ENCODE measurements at regions not wholly inside any gene's neighbourhood (a gene's known extent, or its start where the extent isn't known, plus 50 kb on each side); places are given as distances from the start of the nearest gene placed in this dataset.

DNA sequence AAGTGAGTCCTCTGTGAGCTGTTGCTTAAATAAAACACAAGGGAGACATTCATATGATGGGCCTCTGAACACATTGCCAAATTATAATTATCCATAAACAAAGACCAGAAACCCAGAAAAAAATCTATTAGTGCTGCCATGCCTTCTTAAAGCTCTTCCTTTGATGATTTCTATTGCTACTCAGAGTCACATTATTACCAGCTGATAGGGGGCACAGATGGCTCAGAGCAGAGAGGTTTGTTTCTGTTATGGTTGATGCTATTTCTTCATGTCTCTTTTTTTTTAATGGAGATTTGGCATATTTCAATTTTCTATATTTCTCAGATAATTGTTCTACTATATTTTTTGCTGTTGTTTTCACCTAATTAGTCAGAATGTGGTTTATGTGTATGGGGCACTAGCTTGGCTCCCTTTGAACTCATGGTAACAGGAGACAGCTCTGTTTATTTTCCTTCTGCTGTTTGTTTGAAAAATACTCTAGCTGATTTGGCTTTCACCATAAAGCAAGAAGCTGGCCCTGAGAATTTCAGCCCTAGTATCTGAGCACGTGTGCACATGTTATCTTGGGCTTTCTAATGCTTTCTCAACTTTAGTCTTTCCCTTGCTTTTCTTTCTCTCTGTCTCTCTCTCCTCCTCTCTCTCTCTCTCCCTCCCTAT, 568.8 kb downstream of the PPARGC1A start:
- ChIA-PET POLR2A (ENCODE audit: unreplicated experiment) (no interaction called here), CTCF (no interaction called here)
- no peak overlapping the region for H3K4me2 ChIP-seq (ENCODE audit: low read depth, low read length)
- in situ Hi-C loops (cut with MboI; ENCODE audit: low sequenced_read_pairs), result no loop called here
- no peak overlapping the region for H2AK5ac ChIP-seq (ENCODE audit: low read depth, low read length)
- intact Hi-C loops (cut with micrococcal nuclease), result no loop called here
- H2AFZ ChIP-seq (replicated peaks; ENCODE audit: low read length, poor library complexity), result no peak overlapping the region
- H2BK120ac ChIP-seq (ENCODE audit: low read depth, low read length), result no peak overlapping the region
- BruUV-seq (replicated peaks), result no TSS peak
- ATAC-seq (ENCODE audit: low read depth) (no peak), DNase-seq (no peak)
- no peak overlapping the region for H2BK20ac ChIP-seq (ENCODE audit: low read depth, low read length)
- H2BK15ac ChIP-seq (ENCODE audit: low read depth, low read length), result no peak overlapping the region
- H3K36me3 ChIP-seq (ENCODE audit: control insufficient read depth, insufficient read depth, low read length), result no peaks in the 10 kb centered on the region
- no peak overlapping the region for H3K18ac ChIP-seq (ENCODE audit: low read depth, low read length)
- H3K14ac ChIP-seq (replicated peaks; ENCODE audit: low read depth, low read length), result no peak overlapping the region
- H3K27ac ChIP-seq (ENCODE audit: insufficient read depth, low read length), result no peak overlapping the region
- no peak overlapping the region for H3K56ac ChIP-seq (ENCODE audit: extremely low read depth, insufficient read depth, low read length)
- H3K9ac ChIP-seq (ENCODE audit: low read depth, low read length), result no peak overlapping the region
- H3K4me1 ChIP-seq (ENCODE audit: control insufficient read depth, insufficient read depth, low read length), result no peaks in the 10 kb centered on the region
- no peaks in the 10 kb centered on the region for H3K79me1 ChIP-seq (ENCODE audit: low read depth in 1 of 2, low read length in 2 of 2)
- no peaks in the 10 kb centered on the region for H4K20me1 ChIP-seq (ENCODE audit: insufficient read depth, low read length)
- H4K91ac ChIP-seq (ENCODE audit: insufficient read depth, low read depth, low read length), result no peak overlapping the region
- no peak overlapping the region for H3K23ac ChIP-seq (ENCODE audit: low read depth, low read length)
- TF ChIP-seq FOS (IDR thresholded peaks at IDR 0.05; ENCODE audit: low read depth, low read length) (no peak), MAFK (IDR thresholded peaks at IDR 0.05; ENCODE audit: low read depth, low read length) (no peak), BHLHE40 (IDR thresholded peaks at IDR 0.05; ENCODE audit: low read depth, low read length) (no peak), MAZ (IDR thresholded peaks at IDR 0.05; ENCODE audit: borderline replicate concordance, low read depth, low read length) (no peak), SMC3 (IDR thresholded peaks at IDR 0.05; ENCODE audit: low read depth, low read length) (no peak)
- TF ChIP-seq, protein P1, sequence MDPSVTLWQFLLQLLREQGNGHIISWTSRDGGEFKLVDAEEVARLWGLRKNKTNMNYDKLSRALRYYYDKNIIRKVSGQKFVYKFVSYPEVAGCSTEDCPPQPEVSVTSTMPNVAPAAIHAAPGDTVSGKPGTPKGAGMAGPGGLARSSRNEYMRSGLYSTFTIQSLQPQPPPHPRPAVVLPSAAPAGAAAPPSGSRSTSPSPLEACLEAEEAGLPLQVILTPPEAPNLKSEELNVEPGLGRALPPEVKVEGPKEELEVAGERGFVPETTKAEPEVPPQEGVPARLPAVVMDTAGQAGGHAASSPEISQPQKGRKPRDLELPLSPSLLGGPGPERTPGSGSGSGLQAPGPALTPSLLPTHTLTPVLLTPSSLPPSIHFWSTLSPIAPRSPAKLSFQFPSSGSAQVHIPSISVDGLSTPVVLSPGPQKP (IDR thresholded peaks at IDR 0.05; ENCODE audit: borderline replicate concordance, low read depth, low read length), result no peak
- TF ChIP-seq, protein P2, sequence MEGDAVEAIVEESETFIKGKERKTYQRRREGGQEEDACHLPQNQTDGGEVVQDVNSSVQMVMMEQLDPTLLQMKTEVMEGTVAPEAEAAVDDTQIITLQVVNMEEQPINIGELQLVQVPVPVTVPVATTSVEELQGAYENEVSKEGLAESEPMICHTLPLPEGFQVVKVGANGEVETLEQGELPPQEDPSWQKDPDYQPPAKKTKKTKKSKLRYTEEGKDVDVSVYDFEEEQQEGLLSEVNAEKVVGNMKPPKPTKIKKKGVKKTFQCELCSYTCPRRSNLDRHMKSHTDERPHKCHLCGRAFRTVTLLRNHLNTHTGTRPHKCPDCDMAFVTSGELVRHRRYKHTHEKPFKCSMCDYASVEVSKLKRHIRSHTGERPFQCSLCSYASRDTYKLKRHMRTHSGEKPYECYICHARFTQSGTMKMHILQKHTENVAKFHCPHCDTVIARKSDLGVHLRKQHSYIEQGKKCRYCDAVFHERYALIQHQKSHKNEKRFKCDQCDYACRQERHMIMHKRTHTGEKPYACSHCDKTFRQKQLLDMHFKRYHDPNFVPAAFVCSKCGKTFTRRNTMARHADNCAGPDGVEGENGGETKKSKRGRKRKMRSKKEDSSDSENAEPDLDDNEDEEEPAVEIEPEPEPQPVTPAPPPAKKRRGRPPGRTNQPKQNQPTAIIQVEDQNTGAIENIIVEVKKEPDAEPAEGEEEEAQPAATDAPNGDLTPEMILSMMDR (conservative IDR thresholded peaks at IDR 0.05; ENCODE audit: low read depth, low read length), result no peak
- TF ChIP-seq, protein P3, sequence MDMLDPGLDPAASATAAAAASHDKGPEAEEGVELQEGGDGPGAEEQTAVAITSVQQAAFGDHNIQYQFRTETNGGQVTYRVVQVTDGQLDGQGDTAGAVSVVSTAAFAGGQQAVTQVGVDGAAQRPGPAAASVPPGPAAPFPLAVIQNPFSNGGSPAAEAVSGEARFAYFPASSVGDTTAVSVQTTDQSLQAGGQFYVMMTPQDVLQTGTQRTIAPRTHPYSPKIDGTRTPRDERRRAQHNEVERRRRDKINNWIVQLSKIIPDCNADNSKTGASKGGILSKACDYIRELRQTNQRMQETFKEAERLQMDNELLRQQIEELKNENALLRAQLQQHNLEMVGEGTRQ (IDR thresholded peaks at IDR 0.05; ENCODE audit: low read depth, low read length), result no peak
- H3K9me1 ChIP-seq (ENCODE audit: insufficient read depth, low read length), result no peaks in the 10 kb centered on the region
- dilution Hi-C loops (cut with HindIII; ENCODE audit: low sequenced_read_pairs, unreplicated experiment), result no loop called here
- no peak overlapping the region for H3K4me3 ChIP-seq (ENCODE audit: insufficient read depth, low read depth, low read length)
- WGBS, 2 experiments (ENCODE audit: extremely low coverage in 2 of 2, insufficient read length in 1 of 2), result 0% methylated on average over 1 of the region's 1 CpG; no CpG with 5 or more reads in 1 of the 2 experiments
- H3K4ac ChIP-seq (ENCODE audit: low read depth, low read length), result no peak overlapping the region
- H4K5ac ChIP-seq (ENCODE audit: low read depth, low read length), result no peak overlapping the region
- no peaks in the 10 kb centered on the region for H3K9me3 ChIP-seq (ENCODE audit: control insufficient read depth, insufficient read depth, low read length)
- H2BK5ac ChIP-seq (ENCODE audit: low read depth, low read length, poor library complexity, severe bottlenecking), result no peak overlapping the region
- no peak overlapping the region for H2AK9ac ChIP-seq (replicated peaks; ENCODE audit: low read depth, low read length, poor library complexity)
- H4K8ac ChIP-seq (ENCODE audit: low read depth in 2 of 2, low read length in 2 of 2), result no peak overlapping the region
- no peaks in the 10 kb centered on the region for H3K27me3 ChIP-seq (ENCODE audit: control insufficient read depth, insufficient read depth, low read length)
